ENCODE measurements at regions not wholly inside any gene's neighbourhood (a gene's known extent, or its start where the extent isn't known, plus 50 kb on each side); places are given as distances from the start of the nearest gene placed in this dataset.

DNA sequence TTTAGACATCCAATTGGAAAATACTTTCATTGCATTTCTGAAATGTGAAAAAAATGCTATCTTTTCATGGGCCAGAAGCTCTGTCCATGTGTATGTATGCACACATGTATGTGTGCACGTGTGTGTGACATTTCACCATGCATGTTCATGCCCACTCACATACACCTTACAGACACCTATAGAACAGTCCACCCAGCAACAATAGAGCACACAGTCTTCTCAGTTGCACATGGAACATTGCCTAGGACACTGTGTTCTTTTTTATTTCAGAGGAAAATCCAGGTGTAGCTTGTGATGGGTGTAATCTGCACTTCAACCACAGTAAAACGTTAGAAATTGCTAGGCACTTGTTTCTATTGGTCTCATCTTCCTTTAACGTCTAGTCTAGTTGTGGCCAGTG, 114.8 kb upstream of the RGPD4 start (continued):
- TF ChIP-seq ZBED1 (IDR thresholded peaks at IDR 0.05): 0 out of 2 replicates have a peak, but pooled peaks have one; percentile 43
- peak; percentile 64; the same call in 1 of the 2 replicates for TF ChIP-seq POLR2AphosphoS5 (IDR thresholded peaks at IDR 0.05; ENCODE audit: control insufficient read depth, insufficient read depth, low read depth, low read length)
- peak; percentile 21; the same call in 1 of the 2 replicates for TF ChIP-seq PML (IDR thresholded peaks at IDR 0.05; ENCODE audit: low read length)
- no peak for TF ChIP-seq CHCHD3 (CRISPR knock-in tag; IDR thresholded peaks at IDR 0.05)
- no peak for TF ChIP-seq CBX1 (IDR thresholded peaks at IDR 0.05; ENCODE audit: low read depth)
- TF ChIP-seq KDM2B (CRISPR knock-in tag; IDR thresholded peaks at IDR 0.05): no peak
- TF ChIP-seq HDAC2 (IDR thresholded peaks at IDR 0.05): no peak

DNA sequence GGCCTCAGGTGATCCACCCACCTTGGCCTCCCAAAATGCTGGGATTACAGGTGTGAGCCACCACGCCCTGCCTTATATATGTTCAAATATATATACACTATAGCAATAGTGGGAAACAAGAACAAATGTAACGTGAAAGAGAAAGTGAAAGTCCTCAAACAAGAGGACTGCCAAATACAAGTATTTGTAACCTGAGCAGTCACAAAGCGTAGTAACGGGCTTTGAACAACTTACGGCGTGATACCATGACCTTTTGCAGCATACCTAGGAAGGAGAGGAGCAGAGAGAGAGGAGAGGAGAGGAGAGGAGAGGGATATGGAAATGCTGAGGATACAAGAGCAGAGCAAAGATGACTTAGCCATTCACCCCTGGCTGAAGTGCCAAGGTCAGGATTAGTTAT, 113.8 kb upstream of the RGPD4 start:
- peaks cover 84% of the 10 kb centered on the region for H3K79me2 ChIP-seq (ENCODE audit: control insufficient read depth, insufficient read depth, low read length)
- ChIA-PET CTCF (ENCODE audit: low intra/inter-chr PET ratio) (no interaction called here), POLR2A (interaction anchor here (1.4 kb wide), 1 partner anchor 22 kb away, joined by 4 read pairs; no protein-coding TSS in a partner anchor)
- no peaks in the 10 kb centered on the region for H3K27me3 ChIP-seq (ENCODE audit: control insufficient read depth in 2 of 2, insufficient read depth in 2 of 2, low read length in 2 of 2)
- ATAC-seq (no peak; the same call in 2 of the 3 replicates), FAIRE-seq (no peak), DNase-seq (ENCODE audit: extremely low read depth in 1 of 4, low spot score in 3 of 4) (no peak)
- no peak overlapping the region for H2AFZ ChIP-seq (ENCODE audit: low read depth, low read length)
- H3K27ac ChIP-seq (ENCODE audit: extremely low read depth, low read depth, low read length): no peak overlapping the region; the same call in 2 of the 3 replicates
- H3K4me3 ChIP-seq: no peak overlapping the region
- no peaks in the 10 kb centered on the region for H4K20me1 ChIP-seq (replicated peaks; ENCODE audit: control insufficient read depth, insufficient read depth, low read length)
- H3K4me2 ChIP-seq (ENCODE audit: insufficient read depth, low read length): no peak overlapping the region
- intact Hi-C loops (cut with micrococcal nuclease) (no loop called here), in situ Hi-C loops (cut with MboI) (no loop called here)
- no peaks in the 10 kb centered on the region for H3K9me3 ChIP-seq (replicated peaks; ENCODE audit: control insufficient read depth, insufficient read depth, low read depth, low read length)
- peaks cover 78% of the 10 kb centered on the region for H3K36me3 ChIP-seq (ENCODE audit: control insufficient read depth, insufficient read depth, low read length)
- H3K4me1 ChIP-seq (replicated peaks in 1 of 2; ENCODE audit: control insufficient read depth in 2 of 2, insufficient read depth in 2 of 2, low read length in 2 of 2): peaks cover 0 to 6% of the 10 kb centered on the region in 2 experiments; a peak in 2 of 5 replicates
- no TSS peak for BruUV-seq (replicated peaks)
- peak; percentile 27; the same call in 1 of the 2 replicates for TF ChIP-seq SUPT5H (IDR thresholded peaks at IDR 0.05)
- TF ChIP-seq RBFOX2 (IDR thresholded peaks at IDR 0.05; ENCODE audit: low read depth, low read length): no peak
- peak; percentile 43 for TF ChIP-seq POLR2B (IDR thresholded peaks at IDR 0.05; ENCODE audit: low read depth, partially characterized antibody)
- no peak for TF ChIP-seq PHB2 (IDR thresholded peaks at IDR 0.05; ENCODE audit: low read depth)
- TF ChIP-seq, protein P1, sequence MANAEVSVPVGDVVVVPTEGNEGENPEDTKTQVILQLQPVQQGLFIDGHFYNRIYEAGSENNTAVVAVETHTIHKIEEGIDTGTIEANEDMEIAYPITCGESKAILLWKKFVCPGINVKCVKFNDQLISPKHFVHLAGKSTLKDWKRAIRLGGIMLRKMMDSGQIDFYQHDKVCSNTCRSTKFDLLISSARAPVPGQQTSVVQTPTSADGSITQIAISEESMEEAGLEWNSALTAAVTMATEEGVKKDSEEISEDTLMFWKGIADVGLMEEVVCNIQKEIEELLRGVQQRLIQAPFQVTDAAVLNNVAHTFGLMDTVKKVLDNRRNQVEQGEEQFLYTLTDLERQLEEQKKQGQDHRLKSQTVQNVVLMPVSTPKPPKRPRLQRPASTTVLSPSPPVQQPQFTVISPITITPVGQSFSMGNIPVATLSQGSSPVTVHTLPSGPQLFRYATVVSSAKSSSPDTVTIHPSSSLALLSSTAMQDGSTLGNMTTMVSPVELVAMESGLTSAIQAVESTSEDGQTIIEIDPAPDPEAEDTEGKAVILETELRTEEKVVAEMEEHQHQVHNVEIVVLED (CRISPR knock-in tag; IDR thresholded peaks at IDR 0.05): no peak
- H3K9me1 ChIP-seq (ENCODE audit: control insufficient read depth, insufficient read depth, low read length): no peaks in the 10 kb centered on the region
- H3K9ac ChIP-seq (ENCODE audit: insufficient read depth in 1 of 2, low read depth in 2 of 2, low read length in 2 of 2): no peak overlapping the region
- 75% methylated on average over 6 of the region's 6 CpGs for WGBS (ENCODE audit: insufficient coverage, low coverage, missing lambda C conversion rate)

Measured in K562 (cell line).